Activated CD4-positive, alpha-beta T cell treated with anti-CD3 and anti-CD28 coated beads, Interleukin-2, amount 50 U/mL, for 16 hours (primary cell): ENCODE measurements at regions not wholly inside any gene's neighbourhood (a gene's known extent, or its start where the extent isn't known, plus 50 kb on each side); places are given as distances from the start of the nearest gene placed in this dataset.
"Not testable (repeated sequence)": the region's sequence is repeated elsewhere in the genome, so short reads cannot be mapped to it uniquely, and the experiment has no call there.

Source experiments
- DNase-seq: peaks from one replicate; pipeline ENCODE4 v3.0.0-alpha.2; 2020

DNA sequence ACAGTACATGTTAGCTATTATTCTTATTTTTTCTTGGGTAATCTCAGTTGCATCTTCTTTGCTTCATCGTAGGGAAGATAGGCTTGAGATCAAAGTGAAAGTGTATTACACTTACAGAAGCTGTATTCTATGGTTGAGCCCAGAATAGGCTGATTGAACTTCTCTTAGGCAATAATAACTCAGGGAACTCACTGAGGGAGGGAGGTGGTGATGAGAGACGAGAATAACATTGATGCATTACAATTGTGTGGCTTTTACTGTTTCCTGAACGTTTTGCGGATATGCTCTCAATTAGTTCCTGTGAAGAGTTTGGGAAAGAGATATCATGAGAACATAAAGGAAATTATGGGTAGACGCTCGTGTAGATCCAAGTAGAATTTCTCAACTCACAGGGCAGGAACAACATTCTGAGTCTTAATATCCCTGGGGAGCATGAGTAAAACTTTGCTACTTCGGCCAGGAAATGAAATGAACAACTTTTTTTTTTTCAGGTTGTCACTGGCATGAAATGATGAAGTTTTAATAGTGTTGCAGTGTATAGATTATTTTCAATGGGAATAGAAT, 302.2 kb downstream of the TUSC7 start:
- DNase-seq, result no peak

DNA sequence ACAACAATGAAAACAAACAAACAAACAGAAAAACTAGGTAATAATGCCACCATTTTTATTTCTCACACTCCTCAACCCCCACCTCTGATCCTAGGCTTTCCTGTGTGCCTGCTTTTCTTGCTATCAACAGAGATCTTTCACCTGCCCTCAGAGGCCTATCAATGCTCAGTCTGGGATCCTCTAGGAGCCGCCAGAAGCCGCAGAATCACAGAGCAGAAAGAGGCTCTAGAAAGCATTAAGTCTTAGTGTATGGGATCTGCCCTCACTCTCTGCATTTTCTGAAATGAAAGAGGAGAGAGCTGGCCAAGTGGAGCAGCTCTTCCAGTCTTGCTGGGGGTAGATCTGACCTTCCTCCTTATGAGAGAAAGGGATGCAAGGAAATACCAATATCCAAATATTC, 306.8 kb downstream of the TUSC7 start:
- no peak for DNase-seq

DNA sequence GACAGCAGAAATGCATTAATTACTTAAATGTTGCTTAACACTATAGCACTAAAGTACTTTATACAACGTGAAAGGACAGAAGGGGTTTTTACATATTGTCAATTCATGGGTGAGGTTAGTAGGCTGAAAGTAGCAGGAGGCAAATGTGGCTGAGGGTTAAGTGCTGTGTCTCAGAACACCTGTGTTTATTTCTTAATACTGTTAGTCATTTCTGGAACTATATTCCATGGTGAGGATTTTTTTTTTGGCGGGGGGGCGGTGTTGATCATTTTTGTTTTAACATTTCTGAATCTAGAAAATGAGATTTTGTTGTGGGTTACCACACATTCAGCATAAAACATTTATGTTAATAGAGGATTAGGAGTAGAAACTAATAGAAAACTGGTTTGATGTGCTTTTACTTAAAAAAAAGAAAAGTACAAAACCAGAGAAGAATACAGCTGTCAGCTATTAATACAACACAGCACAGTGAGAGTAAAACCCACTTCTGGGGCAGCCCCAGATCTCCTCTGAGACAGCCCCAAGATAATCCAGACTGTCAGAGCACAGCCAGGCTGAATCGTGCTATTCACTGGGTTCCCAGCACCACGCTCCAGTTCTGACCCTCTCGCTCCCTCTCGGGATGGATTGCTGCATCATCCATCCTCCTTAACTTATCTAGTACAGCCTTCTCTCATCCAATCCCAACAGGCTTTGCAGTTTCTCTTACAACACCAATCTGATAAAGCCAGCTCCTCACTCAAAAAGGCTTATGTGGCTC, 307.7 kb downstream of the TUSC7 start:
- DNase-seq, result no peak

DNA sequence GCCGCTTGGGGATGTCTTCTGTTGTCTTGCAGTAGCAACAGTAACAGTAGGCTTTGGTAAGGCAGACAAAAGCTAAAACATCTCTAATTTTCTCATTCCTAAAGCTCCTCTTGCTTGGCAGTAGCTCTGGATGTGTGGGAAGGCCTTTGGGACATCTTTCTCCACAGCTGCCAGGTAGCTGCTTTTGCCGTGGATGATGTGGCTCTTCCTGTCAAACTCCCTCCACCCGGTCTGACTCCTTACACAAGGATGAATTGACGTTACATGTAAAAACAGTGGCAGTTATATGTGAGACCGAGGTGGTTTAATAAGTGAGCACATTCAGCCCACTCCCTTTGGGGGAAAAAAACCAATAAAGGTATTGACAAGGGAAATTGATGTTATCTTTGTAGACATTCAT, 309.1 kb downstream of the TUSC7 start:
- no peak for DNase-seq

DNA sequence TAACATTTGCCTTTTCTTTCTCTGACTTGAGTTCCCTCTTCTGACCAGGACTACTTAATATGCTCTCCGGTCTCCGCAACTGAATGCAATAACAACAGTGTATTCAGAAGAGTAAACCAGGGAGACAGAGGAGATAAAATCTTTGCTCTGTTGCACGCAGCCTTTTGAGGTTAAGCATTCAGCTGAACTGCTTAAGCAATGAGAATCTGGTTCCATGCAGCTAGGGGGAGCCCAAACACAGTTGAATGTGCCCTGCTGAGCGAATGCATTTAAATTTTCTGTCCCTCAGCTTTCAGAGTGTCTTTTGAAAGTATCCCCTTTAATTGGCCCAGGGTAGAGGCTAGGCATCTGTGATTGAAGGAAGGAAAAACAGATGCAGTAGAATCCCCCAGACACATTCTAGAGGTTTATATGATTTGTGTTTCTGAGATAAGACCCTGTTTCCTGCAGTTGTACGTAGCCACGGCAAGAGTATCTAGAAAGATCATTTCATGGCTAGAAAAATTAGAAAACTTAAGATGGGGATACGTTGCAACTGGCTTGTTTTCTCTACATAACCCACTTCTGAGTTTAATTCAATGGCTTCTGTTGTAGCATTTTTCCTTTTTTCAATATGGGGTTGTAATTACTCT, 309.6 kb downstream of the TUSC7 start:
- DNase-seq, result peak; percentile 44

DNA sequence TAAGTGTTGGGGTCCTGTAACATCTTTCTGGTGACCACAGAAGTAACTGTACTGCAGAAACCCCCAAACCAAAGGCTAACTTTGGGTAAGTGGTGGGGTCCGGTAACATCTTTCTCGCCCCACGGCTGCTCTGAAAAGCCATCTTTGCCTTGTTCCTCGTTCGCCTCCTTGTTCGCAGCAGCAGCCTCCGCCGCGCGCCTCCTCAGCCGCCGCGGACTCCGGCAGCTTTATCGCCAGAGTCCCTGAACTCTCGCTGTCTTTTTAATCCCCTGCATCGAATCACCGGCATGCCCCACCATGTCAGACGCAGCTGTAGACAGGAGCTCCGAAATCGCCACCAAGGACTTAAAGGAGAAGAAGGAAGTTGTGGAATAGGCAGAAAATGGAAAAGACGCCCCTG, 316.8 kb downstream of the TUSC7 start:
- no peak for DNase-seq

DNA sequence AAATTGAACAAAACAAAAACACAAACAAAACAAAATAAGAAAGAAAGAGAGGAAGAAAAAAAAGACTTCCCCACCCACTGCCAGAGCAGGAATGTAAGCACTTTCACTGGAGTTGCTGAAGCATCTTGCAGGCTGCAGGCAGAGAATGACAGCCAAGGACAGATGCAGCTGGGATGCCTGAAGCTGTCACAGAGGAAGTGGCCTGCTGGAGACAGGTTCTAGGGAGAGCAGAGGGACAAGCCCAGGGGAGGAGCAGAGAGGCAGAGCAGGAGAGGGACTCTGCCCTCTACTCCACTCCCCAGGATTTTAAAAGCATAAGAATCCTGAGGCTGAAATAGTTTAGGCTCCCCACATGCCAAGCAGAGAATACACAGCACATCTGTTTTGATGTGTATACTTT, 326.2 kb downstream of the TUSC7 start:
- DNase-seq, result no peak

DNA sequence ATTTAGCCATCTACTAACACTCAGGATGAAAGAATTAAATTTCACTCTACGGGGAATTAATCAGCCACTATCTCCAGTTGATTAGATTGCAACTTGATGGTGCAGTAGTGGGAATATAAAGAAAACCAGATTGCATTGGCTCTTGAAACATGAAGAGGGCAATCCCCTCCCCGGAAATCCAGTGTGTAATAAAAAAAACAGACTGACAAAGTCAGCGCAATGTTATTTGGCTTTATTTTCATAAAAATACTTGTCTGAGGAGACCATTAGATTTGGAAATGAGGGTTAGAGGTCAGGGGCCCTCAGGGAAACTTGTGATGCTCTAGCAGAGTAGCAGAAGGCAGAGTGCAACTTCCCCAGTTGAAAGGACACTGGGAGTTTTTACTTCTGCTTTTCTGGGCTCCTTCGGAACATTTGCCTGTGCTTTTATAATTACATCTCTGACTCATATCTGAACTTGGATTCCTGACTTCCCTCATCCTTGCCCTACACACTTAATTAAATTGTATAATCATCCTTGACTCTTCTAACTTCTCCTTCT, 326.8 kb downstream of the TUSC7 start:
- no peak for DNase-seq

DNA sequence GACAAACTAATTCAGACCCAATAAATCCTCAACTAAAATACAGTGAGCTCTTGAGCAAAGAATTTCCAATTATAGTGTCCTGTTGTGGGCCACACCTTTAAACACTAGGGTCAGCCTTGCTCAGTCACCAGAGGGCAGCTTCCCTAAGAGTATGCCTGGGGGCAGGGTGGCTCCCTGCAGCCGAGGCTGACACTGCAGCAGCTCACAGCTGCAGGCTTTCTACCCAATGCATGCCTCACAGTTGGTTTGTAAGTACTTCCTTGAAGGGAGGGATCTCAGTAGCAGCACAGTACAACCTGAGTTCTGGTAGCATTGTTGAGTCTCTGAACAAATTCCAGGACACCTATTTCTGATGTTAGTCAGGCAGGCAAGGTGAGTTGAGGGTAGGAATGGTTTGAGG, 335.6 kb downstream of the TUSC7 start:
- no peak for DNase-seq

DNA sequence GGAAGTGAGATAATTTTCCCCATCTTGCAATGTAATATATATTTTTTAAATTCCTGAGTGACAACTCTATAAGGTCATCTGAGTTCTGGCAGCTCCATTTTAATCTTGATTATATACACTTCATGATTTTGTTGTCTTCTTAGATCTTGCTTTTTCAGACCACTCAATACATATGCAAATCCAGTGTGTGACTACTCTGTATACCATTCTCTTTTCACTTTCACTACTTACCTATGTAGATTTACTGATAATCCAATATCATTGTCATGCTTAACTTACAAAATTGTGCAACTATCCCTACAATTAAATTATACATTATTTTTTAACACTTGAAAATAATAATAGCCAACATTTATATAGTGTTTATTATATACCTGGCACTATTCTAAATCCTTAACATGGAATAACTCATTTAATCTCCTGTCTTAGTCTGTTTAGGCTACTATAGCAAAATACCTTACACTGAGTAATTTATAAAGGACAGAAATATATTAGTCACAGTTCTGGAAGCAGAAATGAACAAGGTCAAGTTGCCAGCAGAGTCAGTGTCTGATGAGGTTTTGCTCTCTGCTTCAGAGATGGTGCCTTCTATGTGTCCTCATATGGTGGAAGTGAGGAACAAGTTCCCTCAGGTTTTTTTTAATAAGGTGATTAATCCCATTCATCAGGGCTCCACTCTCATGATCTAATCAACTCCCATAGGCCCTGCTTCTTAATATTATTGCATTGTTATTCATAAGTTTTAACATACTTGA, 338.5 kb downstream of the TUSC7 start:
- no peak for DNase-seq

DNA sequence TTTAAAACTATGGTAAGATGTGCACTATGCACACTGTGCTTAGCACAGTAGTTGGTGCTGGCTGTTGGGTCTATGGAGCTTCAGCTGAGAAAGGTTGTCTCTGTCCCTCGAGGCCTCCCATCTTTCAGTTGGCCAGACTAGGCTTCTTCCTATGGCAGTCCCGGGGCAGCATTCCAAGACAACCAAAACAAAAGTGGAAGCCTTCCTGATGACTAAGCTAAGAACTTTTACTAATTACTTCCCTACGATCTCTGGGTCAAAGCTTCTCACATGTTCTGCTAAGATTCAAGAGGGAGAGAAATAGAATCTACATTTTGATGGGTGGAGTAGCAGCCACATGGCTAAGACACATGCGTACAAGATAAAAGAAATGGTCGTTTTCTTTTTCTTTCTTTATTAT, 342.8 kb downstream of the TUSC7 start:
- no peak for DNase-seq

DNA sequence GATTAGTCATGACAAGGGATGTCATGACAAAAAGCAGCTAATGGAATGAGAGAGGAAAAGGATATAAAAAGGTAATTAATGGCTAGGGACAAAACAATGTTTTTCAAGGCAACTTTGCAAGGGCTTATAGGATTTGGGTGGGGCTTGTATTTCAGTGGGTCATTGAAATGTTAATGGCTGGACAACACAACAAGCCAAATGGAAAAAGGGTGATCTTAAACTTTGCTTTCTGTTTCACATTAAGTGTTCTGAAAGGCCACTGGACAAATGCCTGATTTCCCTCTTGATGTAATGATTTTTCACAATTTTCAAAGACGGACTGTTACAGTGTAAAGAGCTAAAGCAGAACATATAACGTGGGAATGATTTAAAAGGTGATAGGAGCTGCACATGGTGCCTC, 345.0 kb downstream of the TUSC7 start:
- no peak for DNase-seq

DNA sequence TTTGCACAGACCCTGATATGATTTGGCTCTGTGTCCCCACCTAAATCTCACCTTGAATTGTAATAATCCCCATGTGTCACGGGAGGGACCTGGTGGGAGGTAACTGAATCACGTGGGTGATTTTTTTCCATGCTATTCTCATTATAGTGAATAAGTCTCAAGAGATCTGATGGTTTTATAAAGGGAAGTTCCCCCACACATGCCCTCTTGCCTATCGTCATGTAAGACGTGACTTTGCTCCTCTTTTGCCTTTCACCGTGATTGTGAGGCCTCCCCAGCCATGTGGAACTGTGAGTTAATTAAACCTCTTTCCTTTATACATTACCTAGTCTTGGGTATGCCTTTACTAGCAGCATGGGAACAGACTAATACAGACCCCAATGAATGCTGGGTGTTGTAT, 347.4 kb downstream of the TUSC7 start:
- not testable (repeated sequence) for DNase-seq

DNA sequence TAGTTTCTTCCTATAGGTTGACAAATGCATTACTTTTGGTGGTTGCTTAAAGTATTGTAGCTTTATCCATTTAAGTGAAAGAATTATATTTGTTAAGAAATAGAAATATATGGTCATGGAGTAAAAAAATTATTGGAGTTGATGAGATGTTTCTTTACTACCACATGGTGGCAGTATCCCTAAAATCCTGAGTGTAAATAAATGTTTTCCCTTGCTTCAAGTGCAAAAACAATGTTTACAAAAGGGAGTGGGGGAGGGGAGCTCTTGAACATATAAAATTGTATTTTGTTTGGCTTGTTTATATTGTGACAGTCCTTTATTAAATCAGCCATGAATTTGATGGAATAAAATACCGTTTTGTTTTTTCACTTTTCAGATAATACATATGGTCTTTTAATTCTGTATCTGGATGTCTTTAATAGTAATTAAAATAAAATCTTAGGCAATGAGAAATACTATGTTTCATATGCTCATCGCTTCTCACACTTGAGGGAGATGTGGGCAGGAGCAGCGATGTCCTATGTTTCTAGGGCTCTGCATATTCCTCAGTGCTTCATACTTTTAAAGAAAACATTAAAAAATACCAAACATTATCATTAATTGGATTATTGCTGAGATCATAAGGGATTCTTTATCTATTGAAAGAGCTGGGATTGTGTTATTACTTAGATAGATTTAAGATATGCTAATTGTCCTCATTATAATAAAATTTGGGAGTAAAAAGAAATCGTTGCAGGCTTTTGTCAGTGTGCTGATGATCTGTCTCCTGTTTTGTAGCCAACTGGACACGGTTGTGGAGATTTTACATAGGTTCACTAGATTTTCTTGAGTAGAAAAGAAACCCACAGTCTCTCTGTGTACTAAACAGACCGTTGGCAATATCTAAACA, 349.7 kb downstream of the TUSC7 start:
- DNase-seq, result no peak

DNA sequence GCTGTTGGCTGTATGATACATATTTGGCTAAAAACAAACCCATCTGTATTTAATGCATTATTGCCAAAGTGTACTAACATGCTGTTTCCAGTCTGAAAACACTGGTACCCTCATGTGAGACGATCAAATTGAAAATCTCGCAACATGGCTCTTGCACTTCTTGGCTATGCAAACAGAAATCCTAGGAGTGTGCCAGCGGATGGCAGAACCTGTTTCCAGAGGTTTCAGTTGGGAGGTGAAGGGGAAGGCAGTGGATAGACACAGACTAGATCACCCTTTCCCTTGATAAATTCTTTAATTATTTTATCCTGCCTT, 350.3 kb downstream of the TUSC7 start:
- no peak for DNase-seq

DNA sequence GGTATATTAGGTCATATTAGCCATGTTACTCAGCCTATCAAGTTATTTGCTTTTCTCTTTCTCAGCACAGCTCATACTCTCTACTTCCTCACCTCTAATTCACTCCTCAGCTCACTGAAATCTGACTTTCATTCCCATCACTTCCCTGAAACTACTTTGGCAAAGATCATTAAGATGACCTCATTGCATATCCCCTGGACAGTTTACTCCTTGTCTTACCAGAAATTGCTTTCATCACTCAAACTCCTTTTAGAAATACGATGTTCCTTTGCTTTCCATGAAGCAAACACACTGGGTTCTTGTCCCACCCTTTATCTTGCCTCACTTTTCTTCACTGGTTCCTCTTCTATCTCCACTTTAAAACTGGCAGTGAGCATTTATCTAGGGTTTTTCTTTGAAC, 354.4 kb downstream of the TUSC7 start:
- DNase-seq, result no peak

DNA sequence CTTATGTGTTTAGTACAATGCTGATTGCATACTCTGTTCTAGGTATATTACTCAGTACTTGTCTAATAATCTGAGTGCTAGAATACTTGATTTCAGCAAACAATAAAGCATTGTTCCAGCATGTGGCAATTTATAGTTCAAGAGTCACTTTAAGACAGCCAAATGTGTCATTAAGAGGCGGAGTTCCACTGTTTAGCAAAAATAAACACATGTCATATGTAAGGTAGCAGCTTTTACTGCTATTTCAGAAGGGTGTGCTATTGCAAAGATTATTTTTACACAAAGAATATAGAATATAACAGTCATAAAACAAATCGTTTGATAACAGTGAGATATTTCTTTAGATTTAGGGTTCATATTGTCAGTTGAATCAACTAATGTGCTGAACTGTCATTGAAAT, 358.7 kb downstream of the TUSC7 start:
- DNase-seq, result no peak

DNA sequence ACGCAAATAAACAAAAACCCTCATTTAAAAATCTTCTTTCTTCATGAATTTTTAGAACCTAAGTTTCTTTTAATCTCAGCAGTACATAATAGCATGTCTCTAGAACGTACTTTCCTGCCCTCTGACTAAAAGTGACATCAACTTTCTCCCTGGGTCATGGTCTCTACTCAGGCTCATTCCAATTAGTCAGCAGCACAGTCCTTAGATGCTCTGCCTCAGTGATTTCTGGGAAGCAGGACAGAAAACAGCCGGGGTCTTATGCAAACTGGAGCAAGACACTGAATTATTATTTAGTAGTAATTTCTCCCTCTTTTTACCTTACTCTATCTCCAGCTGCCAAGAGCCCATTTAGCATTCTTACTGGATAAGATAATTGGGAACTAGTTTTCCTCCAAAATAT, 365.2 kb downstream of the TUSC7 start:
- no peak for DNase-seq

DNA sequence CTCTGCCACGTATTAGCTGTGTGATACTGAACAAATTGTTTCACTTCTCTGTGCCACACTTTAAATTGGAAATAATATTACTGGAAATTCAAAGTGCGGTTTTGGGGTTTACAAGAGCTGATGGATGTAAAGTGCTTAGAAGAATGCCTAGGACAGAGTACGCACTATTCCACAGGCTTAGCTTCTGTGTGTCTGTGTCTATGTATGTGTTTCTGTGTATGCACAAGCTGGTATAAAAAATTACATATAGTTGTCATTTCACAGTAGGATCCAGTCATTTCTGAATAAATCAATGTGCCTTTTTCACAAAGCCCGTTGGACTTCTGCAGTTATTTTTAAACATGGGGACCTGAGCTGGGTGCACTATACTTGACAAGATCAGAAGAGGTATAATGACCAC, 370.4 kb downstream of the TUSC7 start:
- DNase-seq, result no peak

DNA sequence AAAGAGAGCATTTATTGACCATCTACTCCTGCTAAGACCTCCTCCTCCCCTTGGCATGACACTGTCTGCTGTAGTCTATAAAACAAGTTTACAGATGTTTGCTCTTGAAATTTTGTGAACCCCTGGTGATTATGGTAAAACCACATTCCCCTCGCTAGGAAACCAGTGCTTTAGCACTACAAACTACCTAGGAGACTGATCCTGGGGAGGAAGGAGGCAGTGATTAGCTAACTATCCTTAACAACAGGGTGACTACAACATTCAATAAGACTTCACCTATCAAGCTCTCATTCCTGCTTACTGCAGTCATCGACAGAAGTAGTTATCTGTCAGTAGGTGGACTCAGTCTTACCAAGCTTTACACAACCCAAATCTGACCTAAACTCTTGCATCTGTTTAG, 371.3 kb downstream of the TUSC7 start:
- DNase-seq, result no peak

DNA sequence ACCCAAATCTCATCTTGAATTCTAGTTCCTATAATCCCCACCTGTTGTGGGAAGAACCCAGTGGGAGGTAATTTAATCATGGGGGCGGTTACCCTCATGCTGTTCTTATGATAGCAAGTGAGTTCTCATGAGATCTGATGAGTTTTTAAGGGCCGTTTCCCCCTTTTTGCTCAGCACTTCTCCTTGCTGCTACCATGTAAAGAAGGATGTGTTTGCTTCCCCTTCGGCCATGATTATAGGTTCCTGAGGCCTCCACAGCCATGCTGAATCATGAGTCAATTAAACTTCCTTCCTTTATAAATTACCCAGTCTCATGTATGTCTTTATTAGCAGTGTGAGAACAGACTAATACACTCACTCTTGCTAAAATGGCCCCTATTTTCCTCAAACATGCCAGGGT, 374.7 kb downstream of the TUSC7 start:
- no peak for DNase-seq

DNA sequence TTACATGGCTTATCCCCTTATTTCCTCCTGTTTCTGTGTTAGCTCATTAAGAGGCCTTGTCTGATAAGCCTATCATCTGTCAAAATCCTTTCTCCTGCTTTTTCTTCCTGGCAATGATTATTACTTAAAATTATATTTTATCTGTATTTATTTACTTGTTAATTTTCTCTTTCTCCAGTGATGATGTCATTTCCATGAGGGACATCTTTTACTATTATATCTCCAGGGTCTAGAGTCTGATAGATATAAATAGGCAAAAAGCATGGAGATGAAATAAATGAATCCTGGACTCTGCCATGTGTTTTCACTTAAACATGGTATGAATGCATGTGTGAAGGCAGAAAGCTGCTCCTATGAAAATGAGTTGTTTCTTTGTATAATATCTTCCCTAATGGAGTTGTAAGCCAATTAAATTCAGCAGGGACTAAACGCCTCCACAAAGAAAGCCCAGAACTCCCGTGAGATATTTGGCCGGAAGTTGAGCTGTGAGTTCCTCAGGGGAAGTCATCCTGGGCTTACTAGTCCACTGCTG, 375.2 kb downstream of the TUSC7 start:
- no peak for DNase-seq
